HG03457 (cell line): ENCODE measurements at regions not wholly inside any gene's neighbourhood (a gene's known extent, or its start where the extent isn't known, plus 50 kb on each side); places are given as distances from the start of the nearest gene placed in this dataset.
A peak's percentile ranks its signal among the peaks of the same experiment; 100 is the strongest.

Source experiments
- ATAC-seq: cut with Tn5 transposase; IDR thresholded peaks from one replicate; pipeline ENCODE4 v1.9.1; 2021; ENCODE audit warnings: moderate number of reproducible peaks; ENCODE audit not compliant: unreplicated experiment

DNA sequence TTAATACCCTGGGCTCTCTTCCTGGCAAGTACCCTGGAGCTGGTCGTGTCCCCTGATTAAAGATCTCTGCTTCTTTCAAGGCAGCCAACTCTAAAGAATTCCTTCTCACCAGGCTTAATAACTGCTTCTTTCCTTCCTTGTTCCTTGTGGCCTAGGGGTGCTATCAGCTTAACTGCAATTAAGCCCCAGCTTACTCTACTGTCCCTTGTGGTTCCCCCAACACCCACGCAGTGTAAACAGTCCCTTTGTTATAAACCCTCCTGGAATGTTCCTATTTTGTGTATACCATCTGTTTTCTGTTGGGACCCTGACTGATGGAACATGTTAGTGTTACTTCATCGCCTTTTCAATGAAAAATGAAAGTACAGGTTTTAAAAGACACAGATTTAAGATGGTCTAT lies 126.4 kb upstream of the KIRREL3 start:
- ATAC-seq, result no peak

DNA sequence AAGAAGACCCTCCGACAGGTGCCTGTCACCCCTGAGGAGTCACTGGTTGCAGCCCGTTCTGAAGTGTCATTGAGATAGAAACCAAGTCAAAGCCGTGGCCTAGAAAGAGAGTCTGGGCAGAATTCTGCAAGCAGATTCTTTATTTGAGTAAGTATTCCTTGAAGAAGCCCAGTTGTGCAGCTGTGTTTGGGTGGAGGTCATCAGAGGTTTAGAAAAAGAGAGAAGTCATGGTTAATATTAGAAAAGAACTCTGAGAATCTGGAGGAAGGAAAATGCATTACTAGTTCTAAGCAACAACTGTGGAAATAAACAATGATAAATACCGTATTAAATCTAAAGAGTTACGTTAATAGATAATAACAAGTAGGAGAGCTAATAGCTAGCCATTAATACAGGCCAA lies 118.8 kb upstream of the KIRREL3 start:
- ATAC-seq, result no peak

DNA sequence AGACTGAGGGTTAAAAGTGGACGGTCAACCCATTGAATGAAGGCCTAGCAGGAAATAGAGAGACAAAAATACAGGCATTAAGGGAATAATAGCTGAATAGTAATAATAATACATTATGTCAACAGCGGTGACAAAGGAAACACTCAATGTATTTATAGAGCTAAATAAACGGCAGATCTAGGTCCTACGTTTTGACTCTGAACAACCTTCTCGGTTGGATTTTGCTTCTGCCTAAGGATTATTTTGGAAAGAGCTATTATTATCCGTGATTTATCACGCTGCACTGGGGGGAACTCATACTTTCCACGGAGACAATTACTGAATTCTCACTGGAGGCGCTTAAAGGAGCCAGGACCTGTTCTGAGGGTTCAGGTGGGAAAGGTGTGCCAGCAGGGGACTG lies 118.2 kb upstream of the KIRREL3 start:
- no peak for ATAC-seq

DNA sequence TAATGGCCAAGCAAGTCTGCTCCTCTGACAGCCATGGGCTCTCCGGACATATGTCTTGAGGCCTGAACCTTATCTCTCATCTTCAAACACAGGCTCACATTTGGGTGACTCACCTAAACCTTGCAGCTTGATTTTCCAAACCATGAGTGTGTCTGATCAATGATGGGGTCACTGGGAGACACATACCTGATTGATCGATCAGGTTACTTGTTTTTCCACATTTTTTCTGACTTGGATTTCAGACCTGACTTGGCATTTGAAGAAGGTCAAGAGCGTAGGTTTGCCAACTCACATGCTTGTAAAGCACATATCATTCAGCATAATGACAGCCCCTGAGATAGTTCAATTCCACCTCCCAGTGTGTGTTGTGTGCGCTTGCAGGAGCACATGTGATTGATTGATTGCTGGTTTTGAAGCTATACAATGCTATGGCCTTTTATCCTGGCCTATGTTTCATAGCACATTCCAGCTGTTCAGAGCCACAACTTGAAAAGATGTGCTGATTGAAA lies 116.7 kb upstream of the KIRREL3 start:
- ATAC-seq, result no peak

DNA sequence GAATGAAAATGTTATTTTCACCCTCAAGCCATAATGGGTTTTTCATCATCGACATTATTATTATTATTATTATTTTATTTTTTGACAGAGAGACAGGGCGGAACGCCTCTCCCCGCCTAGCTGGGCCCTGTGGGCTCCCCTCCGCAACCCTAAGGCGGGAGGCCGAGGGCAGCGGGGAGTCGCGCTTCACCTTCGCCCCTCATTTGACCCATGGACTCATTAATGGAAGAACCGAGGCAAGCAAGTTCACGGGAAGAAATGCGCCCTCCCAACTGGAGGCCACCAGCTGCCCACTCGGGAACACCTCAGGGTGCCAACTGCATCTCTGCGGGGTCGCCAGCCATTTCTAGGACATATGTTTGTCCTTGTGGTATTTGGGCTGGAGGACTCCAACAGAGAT lies 115.3 kb upstream of the KIRREL3 start:
- ATAC-seq, result no peak

DNA sequence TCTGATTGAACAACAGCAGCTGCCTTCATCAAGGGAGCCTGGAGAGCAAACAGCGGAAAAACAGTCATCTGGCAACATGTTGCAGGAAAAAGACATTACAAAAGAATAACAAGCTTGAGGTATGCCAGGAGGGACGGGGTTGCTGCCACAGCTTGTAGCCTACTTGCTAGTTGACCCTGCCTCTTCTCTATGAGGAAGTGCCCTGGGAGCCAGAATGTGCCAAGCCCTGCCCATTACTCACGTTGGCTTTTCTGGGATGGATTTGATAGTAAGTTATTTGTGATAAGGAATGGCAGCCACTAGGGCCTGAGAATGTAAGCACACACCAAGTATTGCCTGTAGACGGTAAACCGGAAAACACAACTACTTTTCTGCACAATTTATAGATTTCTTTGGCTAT lies 113.5 kb upstream of the KIRREL3 start:
- ATAC-seq, result no peak

DNA sequence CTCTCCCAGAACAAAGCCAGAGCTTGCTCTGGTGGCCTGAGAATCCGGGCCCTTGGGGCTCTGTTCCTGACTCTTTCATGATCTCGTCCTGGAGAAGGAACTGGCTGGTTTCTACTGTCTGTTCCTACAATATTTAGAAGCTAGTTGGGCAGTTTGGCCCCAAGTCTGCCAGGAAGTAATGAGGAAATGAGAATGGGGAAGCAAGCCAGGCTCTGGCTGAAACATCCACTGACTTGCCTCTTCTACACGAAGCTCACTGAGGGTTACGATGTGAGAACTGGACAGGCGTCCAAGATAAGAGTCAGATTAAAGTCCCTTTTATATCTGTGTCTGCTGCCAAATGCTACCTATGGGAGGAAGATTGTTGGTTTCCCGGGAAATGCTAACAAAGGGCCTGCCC lies 110.0 kb upstream of the KIRREL3 start:
- no peak for ATAC-seq

DNA sequence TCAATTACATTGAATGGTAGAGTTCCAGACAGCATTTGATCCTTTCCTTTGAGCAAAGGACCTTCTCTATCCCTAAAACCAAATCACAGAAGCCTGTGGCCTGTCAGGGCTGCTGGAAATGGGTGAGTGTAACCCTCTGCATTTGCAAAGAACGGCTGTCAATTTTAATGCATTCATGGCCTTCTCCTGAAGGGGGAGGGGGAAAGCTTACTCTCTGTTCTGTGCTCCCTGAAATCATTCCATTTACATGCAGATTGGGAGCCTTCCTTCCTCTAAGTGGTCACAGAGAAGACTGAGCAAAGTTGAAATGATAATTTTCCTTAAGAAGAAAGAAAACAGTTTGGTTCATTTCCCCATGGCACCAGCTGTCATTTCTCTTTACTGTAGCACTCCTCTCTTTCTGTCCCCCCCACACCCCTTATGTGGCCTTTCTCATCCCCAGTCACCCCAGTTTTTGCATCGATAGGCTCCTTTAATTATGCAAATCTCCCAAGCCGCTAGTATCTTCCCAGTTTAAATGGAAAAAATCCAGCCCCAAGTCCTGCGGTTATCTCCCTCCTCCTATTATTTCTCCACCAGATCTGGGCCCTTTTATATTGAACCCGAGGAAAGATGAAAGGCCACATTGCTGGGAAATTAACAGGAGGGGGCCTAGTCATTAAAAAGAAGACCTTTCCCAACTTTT lies 109.4 kb upstream of the KIRREL3 start:
- no peak for ATAC-seq

DNA sequence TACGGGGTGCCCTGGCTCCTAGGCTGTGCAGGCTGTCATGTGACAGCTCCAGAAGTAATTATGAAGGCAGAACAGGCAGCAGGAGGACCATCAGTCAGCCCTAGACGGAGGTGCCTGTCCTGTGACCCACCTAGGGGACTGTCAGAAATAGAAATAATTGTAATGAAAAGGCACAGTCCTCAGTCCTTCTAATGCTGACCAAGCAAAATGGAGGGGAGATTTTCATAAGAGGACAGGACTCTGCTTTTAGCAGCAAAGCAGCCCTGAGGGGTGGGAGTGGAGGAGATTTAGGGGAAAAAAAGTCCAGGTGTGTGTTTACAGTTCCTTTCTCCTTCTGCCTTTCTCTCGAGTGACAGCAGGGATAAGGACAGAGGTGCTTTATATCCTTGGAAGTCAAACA lies 108.3 kb upstream of the KIRREL3 start:
- ATAC-seq, result no peak

DNA sequence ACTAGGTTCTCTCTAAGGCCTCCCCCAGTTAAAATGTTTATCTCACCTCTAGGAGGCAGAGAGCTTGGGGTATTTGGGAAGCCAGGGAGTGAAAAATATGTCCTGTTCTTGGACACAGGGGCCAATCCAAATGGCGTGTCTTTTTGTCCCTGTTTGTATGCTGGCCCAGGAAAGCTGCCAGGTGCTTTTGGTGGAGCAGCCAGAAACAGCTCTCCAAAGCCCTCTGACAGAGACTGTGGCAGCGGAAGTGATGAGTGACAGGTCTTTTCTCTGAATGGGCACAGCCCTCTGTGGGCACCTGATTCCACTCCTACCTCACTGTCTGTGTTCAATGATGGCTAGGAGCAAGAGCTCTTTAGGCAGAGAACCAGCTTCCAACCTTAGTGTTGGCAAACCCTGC lies 106.4 kb upstream of the KIRREL3 start:
- no peak for ATAC-seq

DNA sequence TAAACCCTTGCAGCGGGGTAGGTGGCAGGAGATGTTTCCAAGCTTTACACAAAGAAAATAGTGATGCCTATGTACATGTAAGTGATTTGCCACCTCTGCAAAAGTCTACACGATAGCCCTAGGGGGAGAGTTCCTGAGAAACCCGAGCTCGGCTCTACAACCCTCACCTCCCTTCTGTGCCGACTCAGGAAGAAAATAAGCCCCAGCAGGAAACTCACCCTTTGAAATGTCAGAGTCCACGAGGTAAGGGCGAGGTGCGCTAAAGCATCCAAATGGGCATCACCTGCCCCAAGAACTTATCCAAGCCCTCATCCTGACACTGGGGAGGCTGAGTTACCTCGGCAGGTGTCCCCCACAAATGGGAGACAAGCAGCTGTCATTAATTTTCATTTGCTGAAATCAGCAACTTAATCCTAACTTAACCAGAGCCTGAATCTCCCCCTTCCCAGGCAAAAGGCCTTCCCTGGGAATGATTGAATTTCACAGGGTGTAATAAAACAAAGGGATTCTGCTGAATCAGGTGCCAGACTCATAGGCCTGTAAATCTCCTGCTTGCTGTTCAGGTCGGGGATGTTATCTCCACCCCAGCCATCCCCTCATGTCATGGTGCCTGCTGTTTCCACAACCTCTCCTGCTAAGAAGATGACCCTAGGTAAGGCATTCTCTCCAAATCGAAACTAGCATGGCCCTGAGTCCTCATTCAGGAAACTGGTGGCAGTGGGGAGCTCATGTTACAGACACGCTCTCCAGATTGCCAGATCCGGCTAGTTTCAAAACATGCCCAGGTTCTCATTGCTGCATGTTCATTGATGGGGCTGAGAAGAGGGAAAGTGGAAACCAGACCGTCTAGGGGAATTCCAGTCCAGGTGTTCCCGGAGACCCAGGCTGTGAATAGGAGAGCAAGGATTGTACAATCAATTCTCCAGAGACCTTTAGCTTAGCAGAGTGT lies 105.3 kb upstream of the KIRREL3 start:
- no peak for ATAC-seq

DNA sequence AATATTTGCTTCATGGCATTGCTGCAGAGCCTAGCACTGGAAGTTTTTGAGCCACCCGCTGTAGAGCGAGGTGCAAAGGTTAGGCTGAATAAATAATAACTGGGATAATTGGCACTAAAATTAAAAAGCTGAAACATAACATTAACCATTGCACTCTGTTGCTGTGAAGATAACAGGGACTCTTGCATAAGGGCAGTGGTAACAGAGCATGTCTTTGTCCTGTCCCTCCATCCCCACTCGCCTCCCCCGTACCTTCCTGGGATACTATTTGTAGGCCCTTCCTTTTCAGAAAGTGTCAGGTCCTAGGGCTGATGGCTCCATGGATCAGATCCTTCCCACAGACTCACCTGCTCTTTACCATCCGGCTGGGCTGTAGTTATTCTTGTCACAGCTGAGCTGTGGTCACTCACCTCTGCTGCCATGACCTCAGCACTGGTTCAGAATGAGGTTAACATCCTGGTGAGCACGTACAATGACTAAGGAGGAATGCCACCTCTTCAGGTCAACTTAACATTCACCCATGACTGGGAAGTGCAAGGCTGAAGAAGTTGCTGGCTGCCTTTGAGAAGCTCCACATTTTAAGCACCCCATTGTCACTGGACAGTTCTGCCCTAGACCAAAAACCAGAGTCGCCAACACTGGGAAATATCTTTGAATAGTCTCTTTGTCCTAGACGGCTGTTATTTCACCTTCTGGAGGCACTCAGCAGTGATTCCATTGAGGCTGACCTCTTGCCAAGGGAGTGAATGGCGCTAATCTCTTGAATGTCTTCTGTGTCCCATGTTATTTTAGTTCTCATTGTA lies 103.2 kb upstream of the KIRREL3 start:
- ATAC-seq, result no peak

DNA sequence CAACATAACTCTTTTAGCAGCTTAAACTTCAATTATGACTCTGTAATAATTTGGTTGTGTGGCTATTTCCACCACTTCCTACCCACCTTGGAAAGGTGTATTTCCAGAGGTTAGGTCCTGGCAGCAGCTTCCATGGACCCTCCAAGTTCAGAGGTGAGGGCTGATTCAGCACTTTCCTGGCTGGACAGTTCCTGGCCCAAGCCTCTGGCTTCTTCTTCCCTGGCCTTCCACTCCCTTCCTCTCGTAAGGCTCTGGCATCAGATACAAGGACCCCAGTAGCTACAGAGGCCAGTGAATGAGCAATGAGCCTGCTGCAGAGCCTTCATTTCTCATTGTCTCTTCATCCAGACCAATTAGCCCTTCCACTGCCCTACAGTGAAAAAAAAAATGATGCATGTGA lies 98.1 kb upstream of the KIRREL3 start:
- ATAC-seq, result no peak

DNA sequence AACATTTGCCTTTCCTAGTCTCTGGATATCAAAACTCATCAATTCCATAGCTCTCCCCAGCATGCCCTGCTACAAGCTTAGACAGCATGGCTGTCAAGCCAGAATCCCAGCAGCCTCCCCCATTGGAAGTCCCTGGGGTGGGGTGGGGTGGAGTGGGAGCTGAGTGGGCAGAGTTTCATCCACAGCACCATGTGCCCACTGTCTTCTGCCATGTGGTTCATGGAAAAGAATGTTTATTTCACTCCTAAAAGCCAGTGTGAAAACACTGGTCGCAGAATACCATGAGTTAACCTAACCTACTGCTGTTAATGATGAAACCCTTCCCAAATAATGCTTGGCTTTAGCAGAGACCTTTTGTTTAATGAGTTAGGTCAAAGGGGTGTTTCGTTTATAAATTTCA lies 80.2 kb upstream of the KIRREL3 start:
- ATAC-seq, result no peak

DNA sequence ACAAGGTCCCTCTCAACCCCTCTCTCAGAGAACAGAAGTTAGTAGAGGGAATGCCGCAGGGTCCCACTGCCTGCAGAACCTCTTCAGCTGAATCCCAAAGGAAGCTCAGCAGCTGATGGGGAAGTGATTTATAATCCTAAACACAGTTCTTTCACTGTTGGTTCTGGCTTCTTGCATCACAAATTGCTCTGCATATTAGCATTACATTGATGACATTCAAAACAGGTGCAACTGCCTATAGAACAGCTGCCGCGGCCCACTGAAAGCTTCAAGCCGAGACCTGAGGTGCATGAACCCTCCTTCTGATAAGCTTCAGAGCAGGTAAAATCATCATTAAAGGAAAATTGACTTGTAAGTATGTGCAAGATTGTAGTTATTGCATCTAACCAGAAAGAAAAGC lies 75.2 kb upstream of the KIRREL3 start:
- ATAC-seq, result no peak

DNA sequence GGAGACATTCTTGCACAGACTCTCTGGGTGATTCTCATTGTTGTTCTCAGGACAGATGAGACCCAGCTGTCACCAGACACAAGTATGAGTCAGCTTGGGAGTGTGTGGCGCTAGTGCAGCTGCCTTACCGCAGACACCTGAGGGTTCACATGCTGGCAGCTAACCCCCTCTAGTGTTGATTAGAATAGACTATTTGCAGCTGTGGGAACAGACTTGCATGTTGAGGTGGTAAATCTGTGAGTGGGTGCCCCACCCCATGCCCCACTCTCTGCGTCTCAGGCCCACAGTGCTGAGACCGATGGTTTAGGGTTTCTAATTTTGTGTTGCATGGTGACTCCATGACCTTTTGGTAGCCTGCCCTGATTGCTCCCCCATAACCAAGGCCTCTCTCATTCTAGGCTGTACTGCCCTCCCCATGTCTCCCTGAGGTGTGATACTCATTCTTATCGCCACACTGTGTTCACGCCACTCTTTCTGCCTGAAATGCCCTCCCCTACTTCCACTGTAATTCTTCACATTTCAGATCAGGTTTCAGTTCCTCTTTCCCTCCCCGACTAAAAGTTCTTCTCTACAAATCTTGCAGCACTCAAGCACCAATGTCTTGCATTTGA lies 73.7 kb upstream of the KIRREL3 start:
- ATAC-seq, result peak; percentile 80

DNA sequence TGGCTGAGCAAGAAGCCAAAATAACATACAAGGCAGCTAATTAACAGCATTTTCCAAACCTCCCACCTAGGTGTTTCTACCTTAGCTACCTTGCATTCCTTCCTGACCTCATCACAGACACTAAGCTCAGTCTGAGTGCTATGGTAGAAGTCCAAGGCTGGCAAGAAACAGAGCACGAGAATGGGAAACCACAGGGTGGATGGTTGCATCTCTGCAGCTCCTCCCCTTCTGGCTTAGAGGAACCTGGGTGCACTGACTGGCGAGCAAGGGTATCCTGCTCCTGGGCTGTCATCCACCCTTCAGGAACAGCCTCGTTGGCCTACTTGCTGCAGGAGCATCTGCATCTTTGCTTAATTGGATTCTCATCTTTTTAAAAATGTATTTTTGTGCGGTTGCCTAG lies 73.1 kb upstream of the KIRREL3 start:
- ATAC-seq, result no peak

DNA sequence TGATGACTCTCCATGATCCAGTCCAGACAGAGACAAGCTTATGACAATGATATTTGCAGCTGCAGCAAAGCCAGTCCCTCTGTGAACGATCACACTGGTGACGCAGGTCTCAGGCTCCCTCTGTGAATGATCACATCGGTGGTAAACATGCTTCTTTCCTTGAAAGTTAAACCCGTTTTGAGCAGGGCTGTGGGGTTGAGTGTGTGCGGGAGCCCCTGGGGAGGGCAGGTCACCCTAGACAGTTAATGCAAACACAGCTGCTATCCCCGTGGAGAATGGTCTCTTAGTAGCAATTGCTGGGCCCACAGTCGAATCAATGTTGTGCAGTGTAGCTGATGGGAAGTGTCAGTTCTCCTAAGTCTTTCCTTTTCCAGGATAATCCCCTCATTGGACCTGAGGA lies 71.0 kb upstream of the KIRREL3 start:
- ATAC-seq, result no peak

DNA sequence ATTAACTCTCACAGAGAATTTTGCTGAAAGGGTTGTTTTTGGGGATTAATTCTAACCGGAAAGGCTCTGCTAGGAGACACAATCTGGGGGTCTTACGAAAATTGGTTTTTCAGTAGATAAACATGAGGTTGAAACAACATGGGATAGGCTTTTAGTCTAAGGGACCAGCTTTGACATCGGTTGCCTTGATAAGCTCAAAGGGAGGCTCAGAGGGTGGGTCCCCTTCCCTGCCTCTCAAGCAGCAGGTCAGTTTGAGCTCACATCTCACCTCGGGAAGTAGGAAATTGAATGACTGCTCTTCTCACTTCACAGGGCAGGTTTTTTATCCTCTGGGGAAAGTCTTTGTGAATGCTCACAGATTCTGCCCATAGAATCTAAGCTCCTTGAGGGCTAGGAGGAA lies 70.2 kb upstream of the KIRREL3 start:
- no peak for ATAC-seq

DNA sequence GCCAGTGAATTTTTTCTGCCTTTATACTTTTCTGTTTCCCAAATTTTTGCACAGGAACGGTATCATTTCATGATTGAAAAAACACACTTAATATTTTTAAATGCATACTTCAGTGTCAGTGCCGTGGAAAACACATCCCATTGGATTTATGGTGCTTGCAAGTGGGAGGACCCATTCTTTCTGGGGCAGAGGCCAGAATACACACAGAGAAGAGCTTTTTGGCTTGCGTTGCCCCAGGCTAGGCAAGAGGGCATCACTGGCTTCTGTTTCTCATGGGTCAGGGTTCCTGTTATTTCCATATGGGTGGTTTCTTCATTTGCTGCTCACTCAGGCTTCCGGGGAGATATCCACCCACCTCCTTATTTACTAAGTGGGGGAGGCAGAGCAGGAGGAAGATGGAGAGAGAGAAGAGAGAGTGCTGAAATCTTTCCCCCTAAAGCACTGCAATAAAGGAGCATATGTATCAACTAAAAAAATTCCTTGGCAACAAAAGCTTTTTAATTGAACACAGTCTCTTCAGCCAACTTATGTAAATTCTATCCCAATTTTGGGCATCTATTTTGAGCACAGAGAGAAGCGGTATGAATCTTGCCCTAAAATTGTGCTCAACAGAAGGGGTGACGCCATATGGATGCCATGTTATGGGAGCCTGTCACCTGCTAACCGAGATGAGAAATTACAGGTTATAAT lies 66.0 kb upstream of the KIRREL3 start:
- ATAC-seq, result no peak
